ENCODE measurements at regions not wholly inside any gene's neighbourhood (a gene's known extent, or its start where the extent isn't known, plus 50 kb on each side); places are given as distances from the start of the nearest gene placed in this dataset.

GRCh38 chr5:73359395-73359794 lies 89.2 kb downstream of the FOXD1 start:
- TF ChIP-seq POLR2A (IDR thresholded peaks at IDR 0.05; ENCODE audit: low read length) (no peak), GATA1 (IDR thresholded peaks at IDR 0.05; ENCODE audit: low read depth, low read length) (no peak)

All from erythroblast (primary cell).